Suprapubic skin (tissue), 4 donors: ENCODE measurements at regions not wholly inside any gene's neighbourhood (a gene's known extent, or its start where the extent isn't known, plus 50 kb on each side); places are given as distances from the start of the nearest gene placed in this dataset.

Experiments used
- DNase-seq, 2 donors: peaks; one replicate each; pipeline ENCODE4 v3.0.0-alpha.2; 2019; ENCODE audit warnings: low spot score in 2 of 2
- H3K27ac ChIP-seq: fragments of 200-600 bp; sonication (generic); one replicate; pipeline ENCODE4 v1.5.1; 2019
- H3K27me3 ChIP-seq: fragments of 200-600 bp; sonication (generic); one replicate; pipeline ENCODE4 v1.5.1; 2019
- H3K36me3 ChIP-seq: fragments of 200-600 bp; sonication (generic); one replicate; pipeline ENCODE4 v1.5.1; 2019
- H3K4me1 ChIP-seq: fragments of 200-600 bp; sonication (generic); one replicate; pipeline ENCODE4 v1.5.1; 2019
- H3K4me3 ChIP-seq: fragments of 200-600 bp; sonication (generic); one replicate; pipeline ENCODE4 v1.5.1; 2019; ENCODE audit warnings: mild to moderate bottlenecking
- H3K9me3 ChIP-seq: fragments of 200-600 bp; sonication (generic); one replicate; pipeline ENCODE4 v1.5.1; 2019
- EP300 ChIP-seq: sonication (generic); formaldehyde crosslinking; IDR thresholded peaks from one replicate; pipeline ENCODE4 v1.6.1; 2017; ENCODE audit warnings: antibody characterized with exemption
- POLR2A ChIP-seq, 2 donors: fragments of 450-650 bp; IDR thresholded peaks; one replicate each; pipeline ENCODE4 v1.6.1; 2017; ENCODE audit warnings: antibody characterized with exemption in 2 of 2, mild to moderate bottlenecking in 2 of 2, moderate library complexity in 2 of 2
- POLR2AphosphoS5 ChIP-seq, 3 donors: sonication (generic); formaldehyde crosslinking; IDR thresholded peaks; one replicate each; pipeline ENCODE4 v1.6.1; 2017; ENCODE audit warnings: antibody characterized with exemption in 3 of 3
- WGBS: methylation state at CpG from one replicate; pipeline ENCODE4 v1.1.5; 2018; 5-methylcytosine and 5-hydroxymethylcytosine counted together
- TF ChIP-seq, protein P1 (sequence below), 2 donors: fragments of 200-600 bp in 1 of 2; fragments of 450-650 bp in 1 of 2; sonication (generic) in 1 of 2; IDR thresholded peaks; one replicate each; pipeline ENCODE4 v1.5.1; 2016 to 2019; ENCODE audit warnings: antibody characterized with exemption in 2 of 2, mild to moderate bottlenecking in 1 of 2, moderate library complexity in 1 of 2

DNA sequence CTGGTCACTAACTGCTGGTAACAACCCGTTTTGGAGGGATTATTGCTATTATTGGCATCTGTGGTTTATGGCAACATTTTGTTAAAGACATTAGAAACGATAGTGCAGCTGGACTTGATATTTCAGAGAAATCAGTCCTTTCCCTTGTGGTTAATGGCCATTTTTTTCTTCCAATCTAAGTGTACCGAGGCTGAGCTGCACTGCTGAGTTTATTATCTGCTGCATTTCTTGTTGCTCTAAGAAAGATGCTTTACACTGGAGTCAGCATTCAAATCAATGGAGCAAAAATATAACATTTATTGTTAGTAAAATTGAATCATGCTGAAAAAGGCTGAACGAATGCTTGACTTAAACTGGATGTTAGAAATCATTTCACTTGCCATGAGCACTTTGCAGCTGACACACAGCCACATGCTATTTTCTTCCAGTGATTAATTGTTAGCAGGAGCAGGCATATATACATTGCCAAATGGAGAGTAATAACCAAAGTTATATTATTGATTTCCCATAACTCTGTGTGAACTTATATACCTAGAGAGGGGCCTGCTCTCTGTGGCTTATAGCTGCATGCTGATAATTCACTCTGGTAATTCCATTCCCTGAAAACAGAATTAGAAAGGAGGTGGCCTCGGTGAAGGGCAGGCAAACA lies 66.5 kb upstream of the TTC29 start:
- 58% methylated on average over 5 of the region's 5 CpGs for WGBS
- DNase-seq: no peak
- TF ChIP-seq POLR2AphosphoS5 (IDR thresholded peaks at IDR 0.05) (no peak), EP300 (no peak), POLR2A (IDR thresholded peaks at IDR 0.05) (no peak)
- TF ChIP-seq, protein P1, sequence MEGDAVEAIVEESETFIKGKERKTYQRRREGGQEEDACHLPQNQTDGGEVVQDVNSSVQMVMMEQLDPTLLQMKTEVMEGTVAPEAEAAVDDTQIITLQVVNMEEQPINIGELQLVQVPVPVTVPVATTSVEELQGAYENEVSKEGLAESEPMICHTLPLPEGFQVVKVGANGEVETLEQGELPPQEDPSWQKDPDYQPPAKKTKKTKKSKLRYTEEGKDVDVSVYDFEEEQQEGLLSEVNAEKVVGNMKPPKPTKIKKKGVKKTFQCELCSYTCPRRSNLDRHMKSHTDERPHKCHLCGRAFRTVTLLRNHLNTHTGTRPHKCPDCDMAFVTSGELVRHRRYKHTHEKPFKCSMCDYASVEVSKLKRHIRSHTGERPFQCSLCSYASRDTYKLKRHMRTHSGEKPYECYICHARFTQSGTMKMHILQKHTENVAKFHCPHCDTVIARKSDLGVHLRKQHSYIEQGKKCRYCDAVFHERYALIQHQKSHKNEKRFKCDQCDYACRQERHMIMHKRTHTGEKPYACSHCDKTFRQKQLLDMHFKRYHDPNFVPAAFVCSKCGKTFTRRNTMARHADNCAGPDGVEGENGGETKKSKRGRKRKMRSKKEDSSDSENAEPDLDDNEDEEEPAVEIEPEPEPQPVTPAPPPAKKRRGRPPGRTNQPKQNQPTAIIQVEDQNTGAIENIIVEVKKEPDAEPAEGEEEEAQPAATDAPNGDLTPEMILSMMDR (IDR thresholded peaks at IDR 0.05): no peak

DNA sequence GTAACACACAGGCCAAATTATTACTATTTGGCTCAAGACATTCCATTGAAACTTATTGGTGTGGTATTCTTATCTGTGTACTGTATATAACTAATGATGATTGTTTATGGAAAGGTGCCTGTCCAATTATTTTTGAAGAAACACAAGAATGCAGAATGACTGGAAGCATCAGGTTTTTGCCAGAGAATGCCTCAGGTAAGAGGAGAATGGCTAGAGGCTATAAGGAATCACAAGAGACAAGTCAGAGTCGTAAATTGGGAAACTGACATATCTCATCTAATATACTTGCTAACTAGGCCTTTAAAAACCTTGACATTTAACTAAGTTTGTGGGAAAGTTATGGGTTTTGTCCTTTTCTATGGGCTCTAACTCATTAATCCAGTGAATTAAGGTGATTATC lies 69.3 kb upstream of the TTC29 start:
- Histone ChIP-seq H3K9me3 (no peaks in the 10 kb centered on the region), H3K4me1 (no peaks in the 10 kb centered on the region), H3K36me3 (no peaks in the 10 kb centered on the region), H3K27ac (no peak overlapping the region), H3K4me3 (no peak overlapping the region), H3K27me3 (no peaks in the 10 kb centered on the region)
- DNase-seq: no peak
- WGBS: 72% methylated on average over 1 of the region's 1 CpG
- TF ChIP-seq POLR2AphosphoS5 (IDR thresholded peaks at IDR 0.05) (no peak), EP300 (no peak), POLR2A (IDR thresholded peaks at IDR 0.05) (no peak)
- TF ChIP-seq, protein P1 (IDR thresholded peaks at IDR 0.05): no peak

More for the DNA sequence above, 66.5 kb upstream of the TTC29 start:
- Histone ChIP-seq H3K4me3 (no peak overlapping the region), H3K27me3 (no peaks in the 10 kb centered on the region), H3K36me3 (no peaks in the 10 kb centered on the region), H3K27ac (no peak overlapping the region), H3K4me1 (no peaks in the 10 kb centered on the region), H3K9me3 (no peaks in the 10 kb centered on the region)

DNA sequence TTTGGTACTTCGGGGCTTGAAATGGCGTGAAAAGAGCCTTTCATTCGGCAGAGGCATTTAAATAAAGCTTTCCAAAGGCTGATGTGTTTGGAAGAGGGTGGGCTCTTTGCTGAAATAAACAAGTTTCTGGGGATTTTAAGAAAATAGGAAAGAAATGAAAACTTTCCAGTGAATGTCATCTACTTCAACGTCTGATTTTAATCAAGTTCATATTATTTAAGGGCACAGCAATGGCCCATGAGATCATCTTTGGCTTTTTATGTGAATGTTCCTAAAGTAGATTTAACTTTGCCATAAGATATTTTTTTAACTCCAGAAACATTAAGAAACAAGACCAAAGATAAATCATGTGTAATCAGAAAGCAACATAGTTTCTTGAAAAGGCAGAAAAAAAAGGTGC lies 69.8 kb upstream of the TTC29 start:
- Histone ChIP-seq H3K27ac (no peak overlapping the region), H3K9me3 (no peaks in the 10 kb centered on the region), H3K27me3 (no peaks in the 10 kb centered on the region), H3K36me3 (no peaks in the 10 kb centered on the region), H3K4me1 (no peaks in the 10 kb centered on the region), H3K4me3 (no peak overlapping the region)
- WGBS: 31% methylated on average over 4 of the region's 4 CpGs
- DNase-seq: no peak
- TF ChIP-seq POLR2AphosphoS5 (IDR thresholded peaks at IDR 0.05) (no peak), POLR2A (IDR thresholded peaks at IDR 0.05) (no peak), EP300 (no peak)
- TF ChIP-seq, protein P1 (IDR thresholded peaks at IDR 0.05): no peak

DNA sequence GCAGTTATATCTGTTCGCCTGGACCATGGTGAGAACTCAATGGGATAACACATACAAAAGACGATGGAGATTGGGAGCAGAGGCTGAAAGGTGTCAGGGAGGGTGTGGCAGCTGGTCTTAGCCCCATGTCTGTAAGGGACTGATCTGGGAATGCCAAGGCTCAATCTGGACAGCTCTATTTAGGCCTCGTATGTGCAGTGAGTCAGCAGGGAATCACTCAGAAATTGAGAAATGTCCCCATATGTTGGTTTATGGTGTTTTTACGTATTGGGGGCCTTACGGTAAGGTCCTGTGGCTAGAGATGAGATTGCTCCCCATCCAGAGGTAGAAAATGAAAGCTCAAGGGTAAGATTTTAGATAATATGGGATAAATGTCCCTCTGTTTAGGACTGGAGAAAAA lies 71.4 kb upstream of the TTC29 start:
- H3K4me1 ChIP-seq: no peaks in the 10 kb centered on the region
- H3K36me3 ChIP-seq: no peaks in the 10 kb centered on the region
- H3K9me3 ChIP-seq: no peaks in the 10 kb centered on the region
- WGBS: 89% methylated on average over 5 of the region's 5 CpGs
- TF ChIP-seq, protein P1 (IDR thresholded peaks at IDR 0.05): no peak
- TF ChIP-seq POLR2A (IDR thresholded peaks at IDR 0.05): no peak
- TF ChIP-seq EP300: no peak
- TF ChIP-seq POLR2AphosphoS5 (IDR thresholded peaks at IDR 0.05): no peak
- H3K27me3 ChIP-seq: no peaks in the 10 kb centered on the region
- H3K27ac ChIP-seq: no peak overlapping the region
- no peak overlapping the region for H3K4me3 ChIP-seq
- DNase-seq: no peak

DNA sequence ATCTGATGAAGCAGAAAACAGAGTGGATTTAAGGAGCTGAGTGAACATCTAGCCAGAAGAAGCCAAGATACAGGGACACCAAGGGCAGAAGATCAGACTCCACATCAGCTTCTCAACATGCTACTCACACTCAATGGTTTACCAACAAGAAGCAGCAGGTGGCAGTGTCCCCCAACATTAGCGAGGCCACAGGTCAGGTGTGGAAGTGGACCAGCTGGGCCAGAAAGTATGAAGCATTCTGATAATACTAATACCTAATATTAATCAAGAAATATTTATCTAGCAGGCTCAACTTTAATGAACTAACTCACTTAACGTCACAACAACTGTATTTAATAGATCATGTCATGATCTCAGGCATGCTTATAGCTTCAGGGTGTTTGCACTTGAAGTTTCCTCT lies 73.4 kb upstream of the TTC29 start:
- no peak overlapping the region for H3K27ac ChIP-seq
- peak in 1 of 2 donors; percentile 67 for DNase-seq
- no peaks in the 10 kb centered on the region for H3K4me1 ChIP-seq
- 36% methylated on average over 2 of the region's 2 CpGs for WGBS
- H3K4me3 ChIP-seq: no peak overlapping the region
- no peaks in the 10 kb centered on the region for H3K27me3 ChIP-seq
- no peak for TF ChIP-seq EP300
- no peak for TF ChIP-seq POLR2A (IDR thresholded peaks at IDR 0.05)
- no peak for TF ChIP-seq POLR2AphosphoS5 (IDR thresholded peaks at IDR 0.05)
- TF ChIP-seq, protein P1 (IDR thresholded peaks at IDR 0.05): peak; percentile 37 to 59
- no peaks in the 10 kb centered on the region for H3K36me3 ChIP-seq
- H3K9me3 ChIP-seq: no peaks in the 10 kb centered on the region
